Stomach (tissue), 8 donors: ENCODE measurements at regions not wholly inside any gene's neighbourhood (a gene's known extent, or its start where the extent isn't known, plus 50 kb on each side); places are given as distances from the start of the nearest gene placed in this dataset.

ENCODE experiments used
- DNase-seq, 2 donors: peaks; one replicate each; pipeline versions ENCODE4 v3.0.0 to v3.0.0-alpha.2; 2013 to 2019
- H3K27ac ChIP-seq, 5 donors: fragments of 200-600 bp in 4 of 5; sonication (generic) in 4 of 5; one replicate each; pipeline ENCODE4 v1.5.1; 2013 to 2019; ENCODE audit warnings: mild to moderate bottlenecking in 1 of 5, moderate library complexity in 1 of 5
- H3K27me3 ChIP-seq, 3 donors: fragments of 200-600 bp; sonication (generic); one replicate each; pipeline ENCODE4 v1.5.1; 2017 to 2019; ENCODE audit warnings: mixed run types in 1 of 3
- H3K36me3 ChIP-seq, 4 donors: fragments of 200-600 bp; sonication (generic); 1 replicate in 3 of 4; 2 replicates in 1 of 4; pipeline ENCODE4 v1.5.1; 2016 to 2019
- H3K4me1 ChIP-seq, 4 donors: fragments of 200-600 bp; sonication (generic); one replicate each; pipeline ENCODE4 v1.5.1; 2016 to 2019
- H3K4me3 ChIP-seq, 4 donors: fragments of 200-600 bp; sonication (generic) in 3 of 4; one replicate each; pipeline ENCODE4 v1.5.1; 2016 to 2019; ENCODE audit warnings: mild to moderate bottlenecking in 1 of 4
- H3K9me3 ChIP-seq, 4 donors: fragments of 200-600 bp; sonication (generic); one replicate each; pipeline ENCODE4 v1.5.1; 2016 to 2019
- CTCF ChIP-seq, 7 experiments: fragments of 450-650 bp in 4 of 7; fragments of 200-600 bp in 3 of 7; sonication (generic) in 3 of 7; IDR thresholded peaks; one replicate each; pipeline ENCODE4 v1.5.1; 2016 to 2019; ENCODE audit warnings: antibody characterized with exemption in 7 of 7, control low read depth in 2 of 7, mild to moderate bottlenecking in 1 of 7
- EP300 ChIP-seq: sonication (generic); formaldehyde crosslinking; IDR thresholded peaks from one replicate; pipeline ENCODE4 v1.6.1; 2017; ENCODE audit warnings: antibody characterized with exemption
- POLR2A ChIP-seq, 4 donors: fragments of 450-650 bp; IDR thresholded peaks; one replicate each; pipeline ENCODE4 v1.6.1; 2016; ENCODE audit warnings: antibody characterized with exemption in 4 of 4, control low read depth in 2 of 4, mild to moderate bottlenecking in 1 of 4, moderate library complexity in 1 of 4
- POLR2AphosphoS5 ChIP-seq, 3 donors: sonication (generic); formaldehyde crosslinking; IDR thresholded peaks; one replicate each; pipeline ENCODE4 v1.6.1; 2016; ENCODE audit warnings: antibody characterized with exemption in 3 of 3
- WGBS, 5 donors: extraction: QIAGEN DNeasy Blood & Tissue Kit in 3 of 5; methylation state at CpG; one replicate each; pipeline versions ENCODE4 v1.1.5 to v1.1.7; 2013 to 2018; 5-methylcytosine and 5-hydroxymethylcytosine counted together
- intact Hi-C: fragments of 100-400 bp; cut with DNase I; formaldehyde crosslinking; loops from one replicate; pipeline ENCODE4 v1.15.1; 2023; ENCODE audit warnings: low total_unique reads
- donor health status: healthy with polysubstance abuse.
- donor health status: Bipolar disorder and iron deficiency.
- donor health status: healthy.

- Histone ChIP-seq H3K36me3 (no peaks in the 10 kb centered on the region), H3K27me3 (no peaks in the 10 kb centered on the region), H3K4me3 (no peak overlapping the region), H3K9me3 (no peaks in the 10 kb centered on the region), H3K27ac (no peak overlapping the region), H3K4me1 (peaks cover 0 to 7% (median 3%) of the 10 kb centered on the region in 4 donors)
- DNase-seq = no peak
- TF ChIP-seq POLR2A (IDR thresholded peaks at IDR 0.05) = no peak
- no peak for TF ChIP-seq CTCF (IDR thresholded peaks at IDR 0.05)
- TF ChIP-seq EP300 = no peak
- TF ChIP-seq POLR2AphosphoS5 (IDR thresholded peaks at IDR 0.05) = no peak
- intact Hi-C loops = no loop called here
Measured at GRCh38 chr18:24761765-24762164, 301.3 kb downstream of the HRH4 start.

DNA sequence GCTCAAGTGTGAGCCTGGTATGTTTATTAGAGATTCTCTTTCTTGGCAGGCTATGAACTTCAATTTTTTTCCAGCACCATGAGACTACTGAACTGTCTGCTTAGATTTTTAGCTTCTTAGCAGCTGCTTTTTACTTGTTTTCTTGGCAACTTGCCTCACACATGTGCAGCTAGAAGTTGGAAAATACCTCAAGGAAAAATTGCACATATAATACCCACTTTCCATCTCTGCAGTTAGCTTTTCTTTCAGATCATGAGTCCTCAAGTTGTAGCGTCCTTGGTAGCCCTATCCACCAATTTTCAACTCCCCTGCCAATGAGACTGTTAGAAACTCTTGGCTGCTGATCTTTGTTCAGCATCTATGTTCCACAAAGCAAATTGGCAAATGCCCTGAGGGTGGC, 302.1 kb downstream of the HRH4 start:
- Histone ChIP-seq H3K27ac (no peak overlapping the region), H3K27me3 (no peaks in the 10 kb centered on the region), H3K4me3 (no peak overlapping the region), H3K4me1 (peaks cover 0 to 7% (median 3%) of the 10 kb centered on the region in 4 donors), H3K9me3 (no peaks in the 10 kb centered on the region), H3K36me3 (no peaks in the 10 kb centered on the region)
- no peak for TF ChIP-seq POLR2AphosphoS5 (IDR thresholded peaks at IDR 0.05)
- no peak for TF ChIP-seq CTCF (IDR thresholded peaks at IDR 0.05)
- no peak for TF ChIP-seq EP300
- no peak for TF ChIP-seq POLR2A (IDR thresholded peaks at IDR 0.05)
- intact Hi-C loops = no loop called here
- 32 to 68% (median 61%) methylated on average over 1 of the region's 1 CpG for WGBS, 5 donors
- DNase-seq = peak in 1 of 2 donors; percentile 34

DNA sequence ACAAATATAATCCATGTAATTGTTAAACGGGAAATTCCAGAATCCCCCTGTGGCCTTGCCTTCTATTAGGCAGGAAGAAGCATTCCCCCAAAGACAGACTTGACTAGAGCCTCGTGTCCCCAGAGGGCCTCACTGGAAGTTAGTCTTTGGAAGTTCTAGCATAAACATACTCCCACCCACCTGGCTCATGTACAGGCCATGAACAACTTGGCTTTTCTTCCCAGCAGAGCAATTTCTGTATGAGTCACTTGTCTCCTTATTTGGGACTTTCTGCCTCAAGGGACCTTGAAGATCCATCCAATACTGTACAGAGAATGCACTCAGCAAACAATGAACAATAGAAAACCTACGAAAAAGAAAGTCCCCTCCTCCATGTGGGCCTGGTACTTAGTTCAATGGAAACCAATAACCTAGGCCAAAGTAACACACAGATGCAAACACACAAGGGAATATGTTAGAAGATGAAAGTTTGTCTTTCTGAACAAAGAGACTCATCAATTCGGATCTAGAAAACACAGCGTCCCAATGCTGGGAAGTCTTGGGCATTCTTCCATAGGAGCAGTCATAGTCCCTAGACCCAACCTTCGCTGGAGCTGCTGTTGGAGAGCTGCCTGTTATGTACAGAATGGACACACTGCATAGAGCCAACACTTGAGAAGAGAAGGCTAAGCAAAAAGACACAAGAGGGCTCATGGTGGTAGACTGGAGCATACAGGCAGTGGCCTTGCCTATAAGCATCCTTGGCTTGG, 303.5 kb downstream of the HRH4 start:
- Histone ChIP-seq H3K9me3 (no peaks in the 10 kb centered on the region), H3K4me3 (no peak overlapping the region), H3K27ac (no peak overlapping the region), H3K36me3 (no peaks in the 10 kb centered on the region), H3K4me1 (peaks cover 0 to 7% (median 3%) of the 10 kb centered on the region in 4 donors), H3K27me3 (no peaks in the 10 kb centered on the region)
- TF ChIP-seq POLR2A (IDR thresholded peaks at IDR 0.05) (no peak), CTCF (IDR thresholded peaks at IDR 0.05) (no peak), EP300 (no peak), POLR2AphosphoS5 (IDR thresholded peaks at IDR 0.05) (no peak)
- 51 to 68% (median 60%) methylated on average over 6 of the region's 6 CpGs for WGBS, 5 donors
- intact Hi-C loops = no loop called here
- DNase-seq = peak in 1 of 2 donors; percentile 51

- intact Hi-C loops = no loop called here
- DNase-seq = no peak
- WGBS, 5 donors = 70 to 84% (median 72%) methylated on average over 5 of the region's 5 CpGs
- no peaks in the 10 kb centered on the region for H3K27me3 ChIP-seq
- TF ChIP-seq POLR2A (IDR thresholded peaks at IDR 0.05) (no peak), CTCF (IDR thresholded peaks at IDR 0.05) (no peak), POLR2AphosphoS5 (IDR thresholded peaks at IDR 0.05) (no peak), EP300 (no peak)
- H3K27ac ChIP-seq = no peak overlapping the region
- peaks cover 0 to 7% (median 3%) of the 10 kb centered on the region in 4 donors for H3K4me1 ChIP-seq
- no peaks in the 10 kb centered on the region for H3K9me3 ChIP-seq
- H3K36me3 ChIP-seq = no peaks in the 10 kb centered on the region
- H3K4me3 ChIP-seq = no peak overlapping the region
Measured at GRCh38 chr18:24764766-24765165, 304.3 kb downstream of the HRH4 start.
